GM13977 (cell line): ENCODE measurements at regions not wholly inside any gene's neighbourhood (a gene's known extent, or its start where the extent isn't known, plus 50 kb on each side); places are given as distances from the start of the nearest gene placed in this dataset.

Experiments
- DNase-seq: peaks from one replicate; pipeline ENCODE4 v3.0.0; 2012; ENCODE audit warnings: low spot score
- CTCF ChIP-seq: IDR thresholded peaks from 2 replicates; pipeline ENCODE4 v1.5.1; 2012; ENCODE audit warnings: mild to moderate bottlenecking, control low read depth; ENCODE audit not compliant: insufficient read depth; ENCODE audit errors: extremely low read depth, missing control alignments
- in situ Hi-C: fragments of 300-500 bp; cut with MboI; formaldehyde crosslinking; loops from one replicate; pipeline ENCODE4 v1.12.0; 2022; ENCODE audit warnings: low sequenced_read_pairs, low pct_unique_long_range_greater_than_20kb, mixed read lengths, inconsistent platforms; ENCODE audit not compliant: unreplicated experiment

GRCh38 chr4:104128031-104128849, 366.5 kb downstream of the CXXC4 start:
- no peak for DNase-seq
- TF ChIP-seq CTCF = no peak
- in situ Hi-C loops = no loop called here

GRCh38 chr4:104123021-104123420, 371.7 kb downstream of the CXXC4 start:
- in situ Hi-C loops = no loop called here
- DNase-seq = no peak
- no peak for TF ChIP-seq CTCF

- no peak for TF ChIP-seq CTCF
- in situ Hi-C loops = no loop called here
- no peak for DNase-seq
These were observed 376.9 kb downstream of the CXXC4 start for GRCh38 chr4:104117776-104118175.

GRCh38 chr4:104113850-104114249, 380.8 kb downstream of the CXXC4 start:
- TF ChIP-seq CTCF = no peak
- no peak for DNase-seq
- in situ Hi-C loops = no loop called here

GRCh38 chr4:104099141-104099540, 379.4 kb upstream of the TACR3 start:
- DNase-seq = no peak
- TF ChIP-seq CTCF = no peak
- in situ Hi-C loops = no loop called here

- in situ Hi-C loops = no loop called here
- TF ChIP-seq CTCF = no peak
- no peak for DNase-seq
These were observed 373.5 kb upstream of the TACR3 start for GRCh38 chr4:104093247-104093646.
